TTC549 (cell line): ENCODE measurements at regions not wholly inside any gene's neighbourhood (a gene's known extent, or its start where the extent isn't known, plus 50 kb on each side); places are given as distances from the start of the nearest gene placed in this dataset.
"Not testable (repeated sequence)": the region's sequence is repeated elsewhere in the genome, so short reads cannot be mapped to it uniquely, and the experiment has no call there.

Source experiments
- FAIRE-seq: peaks from 2 replicates; lab custom pipeline; 2012; peaks lifted over from hg19 to GRCh38; lab: Jason Lieb, UNC

DNA sequence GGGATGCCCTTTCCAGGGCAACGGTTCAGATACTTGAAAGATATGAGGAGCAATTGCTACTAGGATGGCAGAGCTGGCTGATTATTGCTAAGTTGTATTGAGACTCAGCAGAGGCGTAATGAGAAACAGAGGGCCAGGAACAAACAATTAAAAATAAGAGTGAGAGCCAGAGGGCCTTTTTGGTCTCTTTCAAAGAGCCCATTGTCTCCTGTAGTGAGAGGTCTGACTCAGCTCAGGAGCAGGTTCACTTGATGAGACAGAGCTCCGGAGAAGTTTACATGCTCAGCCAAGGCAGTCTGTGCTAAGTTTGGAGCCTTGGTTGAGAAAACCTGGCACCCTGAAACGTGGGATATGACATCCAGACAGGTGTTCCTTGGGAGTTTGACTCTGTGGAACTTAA lies 303.9 kb upstream of the DLGAP1 start:
- no peak for FAIRE-seq

DNA sequence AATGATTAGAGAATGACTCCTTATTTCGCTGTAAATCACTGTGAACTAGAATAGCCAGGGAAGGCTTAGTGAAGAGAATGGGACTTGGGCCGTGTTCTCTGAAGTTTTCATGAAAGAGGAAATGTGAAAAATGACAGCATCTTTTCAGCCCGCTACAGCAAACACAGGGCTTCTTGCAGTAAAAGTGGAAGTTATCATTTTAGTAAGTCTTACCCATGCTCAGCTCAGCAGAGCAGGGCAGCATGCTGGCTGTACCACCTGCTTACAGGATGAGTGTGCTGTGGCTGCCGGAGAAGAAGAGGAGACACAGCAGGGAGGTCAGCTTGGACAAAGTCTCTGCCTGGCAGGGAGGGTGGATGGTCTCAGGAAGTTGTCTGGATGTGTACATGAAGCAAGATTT lies 300.7 kb upstream of the DLGAP1 start:
- no peak for FAIRE-seq

DNA sequence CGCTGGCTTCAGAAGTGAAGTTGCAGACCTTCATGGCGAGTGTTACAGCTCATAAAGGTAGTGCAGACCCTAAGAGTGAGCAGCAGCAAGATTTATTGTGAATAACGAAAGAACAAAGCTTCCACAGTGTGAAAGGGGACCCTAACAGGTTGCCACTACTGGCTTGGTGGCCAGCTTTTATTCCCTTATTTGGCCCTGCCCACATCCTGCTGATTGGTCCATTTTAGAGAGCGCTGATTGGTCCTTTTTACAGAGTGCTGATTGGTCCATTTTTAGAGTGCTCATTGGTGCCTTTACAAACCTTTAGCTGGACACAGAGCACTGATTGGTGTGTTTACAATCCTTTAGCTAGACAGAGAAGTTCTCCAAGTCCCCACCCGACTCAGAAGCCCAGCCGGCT lies 298.0 kb upstream of the DLGAP1 start:
- not testable (repeated sequence) for FAIRE-seq

DNA sequence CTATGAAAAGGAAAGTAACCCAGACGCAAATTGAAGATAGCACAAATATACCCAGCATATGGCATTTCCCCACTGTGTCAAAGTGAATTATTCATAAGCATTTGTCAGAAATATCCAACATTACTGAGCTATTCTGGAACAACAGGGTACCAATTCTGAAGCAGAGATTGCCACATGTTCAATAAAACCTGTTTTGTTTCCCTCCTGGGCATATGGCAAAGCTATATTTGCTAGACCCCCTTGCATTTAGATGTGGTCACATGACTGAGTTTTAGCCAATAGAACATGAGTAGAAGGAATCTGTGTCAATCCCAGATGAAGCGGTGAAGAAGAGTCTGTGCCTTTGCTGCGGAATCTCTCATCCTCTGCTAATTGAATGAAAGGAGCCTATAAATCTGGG lies 296.4 kb upstream of the DLGAP1 start:
- FAIRE-seq: no peak

DNA sequence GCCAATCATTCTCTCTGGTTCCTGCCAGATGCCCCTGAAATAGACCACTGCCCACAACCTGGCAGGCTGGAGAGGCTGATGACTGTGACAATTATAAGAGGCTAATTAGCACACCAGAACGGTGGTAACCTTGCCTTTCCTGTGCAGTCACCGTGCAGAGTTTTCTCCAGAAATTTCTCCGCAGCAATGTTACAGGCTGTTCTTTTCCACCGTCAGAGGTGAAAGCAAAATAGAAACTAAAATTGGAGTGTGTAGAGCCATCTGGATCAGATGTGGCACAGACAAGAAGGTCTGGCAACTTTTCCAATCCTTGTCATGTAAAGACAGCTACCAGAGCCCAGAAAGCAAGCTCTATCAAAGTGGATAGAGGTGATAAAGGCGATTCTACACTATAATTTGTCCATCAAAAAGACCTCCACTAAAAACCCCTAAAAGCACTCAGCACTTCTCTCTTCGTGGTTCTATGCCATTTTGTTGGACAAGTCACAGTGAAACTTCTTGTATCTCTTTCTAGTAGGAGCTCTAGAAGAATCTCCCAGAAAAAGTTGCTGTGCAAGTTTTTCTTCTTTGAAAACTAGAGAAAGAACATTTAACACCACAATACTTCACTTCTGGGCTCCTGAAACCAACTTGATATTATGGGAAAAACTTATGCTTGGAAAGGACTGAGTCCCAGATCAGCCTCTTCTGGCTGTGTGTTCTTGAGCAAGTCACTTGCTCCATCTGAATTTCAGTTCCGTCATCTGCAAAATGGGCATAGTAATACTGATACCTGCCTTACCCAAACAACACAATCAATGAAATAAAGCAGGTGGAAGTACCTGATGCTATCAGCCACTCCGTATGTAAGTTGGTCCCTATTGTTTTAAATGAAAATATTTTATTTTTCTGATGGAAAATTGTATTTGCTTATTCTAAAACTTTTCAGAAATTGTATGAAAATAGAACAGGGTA lies 295.6 kb upstream of the DLGAP1 start:
- FAIRE-seq: no peak

DNA sequence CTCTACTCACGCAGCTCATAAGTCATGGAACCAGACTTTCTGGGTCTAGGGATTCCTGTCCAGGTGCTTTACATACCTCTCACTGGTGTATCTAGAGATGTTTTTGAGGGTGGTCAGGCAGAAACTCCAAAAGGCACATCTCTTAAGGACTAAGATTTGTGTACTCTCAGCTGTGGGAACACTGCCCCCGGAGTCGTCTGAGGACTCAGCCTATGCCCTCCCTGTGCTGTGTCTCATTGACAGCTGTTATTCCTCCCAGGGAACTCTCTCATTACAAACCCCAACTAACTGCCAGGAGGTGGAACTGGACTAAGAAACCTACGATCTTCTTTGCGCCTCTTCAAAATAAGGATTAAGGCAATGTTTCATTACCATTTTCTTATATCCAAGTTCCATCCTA lies 293.9 kb upstream of the DLGAP1 start:
- no peak for FAIRE-seq

DNA sequence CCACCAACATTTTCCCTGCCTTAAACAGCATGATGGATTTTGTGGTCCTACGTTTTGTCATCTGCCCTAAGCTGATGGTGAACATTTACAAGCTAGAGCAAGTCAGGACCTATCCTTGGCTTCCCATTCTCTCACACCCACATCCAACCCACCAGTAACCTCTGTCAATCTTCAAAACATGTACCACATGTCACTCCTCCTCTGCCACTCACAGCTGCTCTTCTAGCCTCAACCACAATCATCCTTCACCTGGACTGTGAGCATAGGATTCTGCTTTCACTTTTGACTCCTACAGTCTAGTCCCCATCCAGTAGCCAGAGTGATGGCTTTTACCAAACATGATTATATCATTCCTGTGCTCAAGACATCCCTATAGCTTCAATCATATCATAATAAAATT lies 279.8 kb upstream of the DLGAP1 start:
- no peak for FAIRE-seq

DNA sequence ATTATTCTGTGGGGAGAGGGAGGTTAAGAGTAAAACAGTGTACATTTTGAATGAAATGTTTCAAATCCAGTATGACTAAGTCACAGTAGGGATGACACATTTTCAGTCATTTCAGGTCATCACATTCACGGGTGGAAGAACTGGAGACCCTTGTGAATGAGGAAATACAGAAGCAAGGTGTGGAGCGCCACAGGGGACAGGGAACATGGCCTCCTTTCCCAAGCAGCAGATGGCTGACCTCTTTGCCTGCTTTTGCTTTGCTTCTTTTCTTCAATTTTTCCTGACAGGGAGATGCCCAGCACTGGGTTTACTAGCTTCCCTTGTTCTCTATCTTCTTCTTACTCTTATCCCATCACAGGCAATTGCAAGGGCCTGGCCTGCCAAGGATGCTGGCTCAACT lies 278.9 kb upstream of the DLGAP1 start:
- no peak for FAIRE-seq

DNA sequence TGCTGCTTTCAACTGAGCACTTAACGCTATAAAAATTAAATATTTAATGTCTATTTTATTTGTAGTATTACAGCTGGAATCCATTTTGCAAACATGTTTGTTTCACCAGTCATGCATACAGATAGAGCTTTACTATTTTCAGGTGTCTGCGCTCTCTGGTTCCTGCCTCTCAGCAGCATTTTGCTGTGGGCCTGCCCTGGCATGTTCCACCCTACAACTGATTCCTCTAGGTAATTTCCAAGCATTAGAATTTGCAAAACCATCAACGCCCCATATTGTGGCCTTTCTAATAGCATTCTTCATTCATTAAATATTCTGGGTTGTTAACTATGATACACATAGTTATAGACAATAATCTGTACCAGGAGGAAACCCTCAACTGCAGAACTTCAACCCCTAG lies 266.4 kb upstream of the DLGAP1 start:
- FAIRE-seq: no peak

DNA sequence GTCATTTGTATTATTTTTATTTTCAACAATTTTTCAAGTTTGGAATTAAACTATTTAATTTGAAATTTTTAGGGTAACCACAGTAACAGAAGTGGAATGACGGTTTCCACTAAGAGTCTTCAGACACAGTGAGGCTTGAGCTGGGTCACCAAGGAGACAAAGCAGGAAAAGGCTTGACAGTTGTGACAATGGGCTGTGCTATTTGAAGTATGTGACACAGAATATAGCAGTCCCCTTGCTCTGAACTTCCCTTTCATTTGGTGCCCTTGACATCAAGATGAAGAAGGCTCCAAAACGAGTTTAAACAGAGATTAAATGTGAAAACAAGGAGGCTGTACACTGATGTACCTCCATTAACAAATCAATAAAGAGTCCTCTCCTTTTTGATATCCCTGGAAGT lies 265.4 kb upstream of the DLGAP1 start:
- FAIRE-seq: no peak

DNA sequence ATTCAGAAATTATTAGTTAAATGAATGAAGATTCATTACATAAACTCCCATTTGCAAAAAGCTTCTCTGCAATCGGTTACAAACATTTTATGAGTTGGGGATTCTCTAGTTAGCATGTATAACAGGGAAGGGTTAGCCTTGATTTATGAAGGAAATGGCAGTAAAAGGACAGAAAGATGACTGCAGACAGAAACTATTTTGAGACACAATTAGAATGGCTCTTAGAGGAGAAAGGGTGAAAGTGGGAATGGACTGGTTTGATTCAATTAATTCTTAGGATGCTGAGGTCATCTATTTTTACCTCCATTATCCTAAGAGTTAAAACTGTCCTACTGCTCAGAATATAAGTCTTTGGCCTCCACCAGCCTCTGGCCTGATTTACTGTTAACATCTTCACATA lies 250.8 kb upstream of the DLGAP1 start:
- no peak for FAIRE-seq

DNA sequence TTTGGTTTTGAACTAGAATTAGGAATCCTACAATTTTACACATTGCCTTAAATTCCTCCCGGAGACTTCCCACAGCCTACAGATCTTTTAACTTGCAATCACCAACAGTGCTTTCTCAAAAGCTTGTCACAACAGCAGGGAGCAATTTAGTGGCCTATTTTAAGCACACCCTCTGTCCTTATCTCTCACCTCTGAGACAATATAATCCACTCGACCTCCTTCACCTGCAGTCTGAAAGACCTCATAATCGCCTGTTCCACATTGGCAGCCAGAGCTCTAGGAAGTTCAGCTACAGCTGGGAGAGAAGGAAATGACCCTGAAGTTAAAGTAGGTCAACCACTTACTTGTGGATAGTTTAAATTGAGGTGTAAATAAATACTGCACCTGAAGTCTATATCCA lies 249.7 kb upstream of the DLGAP1 start:
- FAIRE-seq: no peak

DNA sequence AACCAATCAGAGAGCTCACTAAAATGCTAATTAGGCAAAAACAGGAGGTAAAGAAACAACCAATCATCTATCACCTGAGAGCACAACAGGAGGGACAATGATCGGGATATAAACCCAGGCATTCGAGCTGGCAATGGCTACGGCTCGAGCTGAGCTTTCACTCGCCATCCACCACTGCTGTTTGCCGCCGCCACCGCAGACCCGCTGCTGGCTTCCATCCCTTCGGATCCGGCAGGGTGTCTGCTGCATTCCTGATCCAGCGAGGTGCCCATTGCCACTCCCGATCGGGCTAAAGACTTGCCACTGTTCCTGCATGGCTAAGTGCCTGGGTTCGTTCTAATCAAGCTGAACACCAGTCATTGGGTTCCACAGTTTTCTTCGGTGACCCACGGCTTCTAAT lies 236.7 kb upstream of the DLGAP1 start:
- no peak for FAIRE-seq

DNA sequence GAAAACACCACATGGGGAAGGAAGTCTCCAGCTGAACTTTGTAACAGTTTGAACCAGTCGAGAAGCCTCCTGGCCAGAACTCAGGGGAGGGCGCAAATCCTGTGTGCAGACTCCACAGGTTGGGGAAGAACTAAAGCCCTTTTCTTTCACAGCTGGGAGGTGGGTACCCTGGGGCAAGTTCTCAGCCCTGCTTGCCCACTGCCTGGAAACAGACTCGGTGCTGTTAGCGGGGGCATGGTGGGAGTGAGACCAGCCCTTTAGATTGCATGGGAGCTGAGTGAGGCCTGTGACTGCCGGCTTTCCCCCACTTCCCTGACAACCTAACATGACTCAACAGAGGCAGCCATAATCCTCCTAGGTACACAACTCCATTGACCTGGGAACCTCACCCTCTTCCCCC lies 223.6 kb upstream of the DLGAP1 start:
- FAIRE-seq: not testable (repeated sequence)

DNA sequence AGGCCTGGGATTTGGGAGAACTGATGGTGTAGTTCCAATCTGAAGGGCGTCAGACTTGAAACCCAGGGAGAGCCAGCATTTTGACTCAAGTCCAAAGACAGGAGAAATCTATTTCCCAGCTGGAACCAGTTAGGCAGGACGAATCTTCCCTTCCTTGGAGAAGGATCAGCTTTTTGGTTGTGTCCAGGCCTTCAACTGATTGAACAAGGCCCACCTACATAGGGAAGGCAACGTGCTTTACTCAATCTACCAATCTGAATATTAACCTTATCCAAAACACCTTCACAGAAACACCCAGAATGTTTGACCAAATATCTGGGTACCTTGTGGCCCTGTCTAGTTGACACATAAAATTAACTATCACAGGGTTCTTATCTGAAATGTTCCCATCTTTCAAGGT lies 221.9 kb upstream of the DLGAP1 start:
- FAIRE-seq: no peak

DNA sequence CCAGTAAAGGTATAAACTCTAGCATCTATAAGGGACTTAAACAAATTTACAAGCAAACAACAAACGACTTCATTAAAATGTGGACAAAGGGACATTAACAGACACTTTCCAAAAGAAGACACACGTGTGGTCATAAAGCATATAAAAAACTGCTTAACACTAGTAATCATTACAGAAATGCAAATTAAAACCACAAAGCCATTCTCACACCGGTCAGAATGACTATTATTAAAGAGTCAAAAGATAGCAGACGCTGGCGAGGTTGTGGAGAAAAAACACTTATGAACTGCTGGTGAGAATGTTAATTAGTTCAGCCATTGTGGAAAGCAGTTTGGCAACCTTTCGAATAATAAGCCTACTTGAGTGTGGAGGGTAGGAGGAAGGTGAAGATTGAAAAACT lies 217.1 kb upstream of the DLGAP1 start:
- no peak for FAIRE-seq

DNA sequence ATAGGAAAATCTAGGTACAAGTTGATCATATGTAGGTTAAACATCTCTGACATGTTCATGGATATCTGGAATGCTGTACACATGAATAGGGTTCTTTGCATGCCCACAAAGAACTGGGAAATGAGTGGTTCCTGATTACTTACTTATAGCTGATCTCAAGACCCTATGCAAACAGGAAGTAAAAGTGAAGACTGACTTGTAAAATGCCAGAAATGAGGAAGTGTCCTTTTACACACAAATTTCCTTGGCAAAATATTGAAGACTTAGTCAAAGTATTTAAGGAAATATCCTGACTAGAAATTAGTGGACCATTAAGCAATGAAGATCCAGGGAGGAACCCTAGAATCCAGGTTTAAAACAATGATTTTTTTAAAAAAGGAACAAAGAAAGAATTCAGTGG lies 203.7 kb upstream of the DLGAP1 start:
- no peak for FAIRE-seq

DNA sequence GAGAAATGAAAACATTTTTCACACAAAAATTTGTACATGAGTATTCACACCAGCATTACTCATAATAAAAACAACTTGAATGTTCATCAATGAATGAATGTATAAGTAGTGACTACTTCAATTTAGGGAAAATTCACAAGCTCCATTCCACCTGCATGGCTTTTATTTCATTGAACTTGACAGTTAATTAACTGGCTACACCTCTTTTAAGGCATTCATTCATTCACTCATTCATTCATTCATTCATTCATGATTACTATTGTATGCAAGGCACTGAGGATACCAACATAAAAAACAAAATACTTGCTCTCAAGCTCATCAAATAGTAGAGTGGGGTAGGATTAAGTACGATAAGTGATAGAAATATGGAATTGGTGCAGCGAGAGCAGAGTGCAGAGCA lies 198.3 kb upstream of the DLGAP1 start:
- no peak for FAIRE-seq

DNA sequence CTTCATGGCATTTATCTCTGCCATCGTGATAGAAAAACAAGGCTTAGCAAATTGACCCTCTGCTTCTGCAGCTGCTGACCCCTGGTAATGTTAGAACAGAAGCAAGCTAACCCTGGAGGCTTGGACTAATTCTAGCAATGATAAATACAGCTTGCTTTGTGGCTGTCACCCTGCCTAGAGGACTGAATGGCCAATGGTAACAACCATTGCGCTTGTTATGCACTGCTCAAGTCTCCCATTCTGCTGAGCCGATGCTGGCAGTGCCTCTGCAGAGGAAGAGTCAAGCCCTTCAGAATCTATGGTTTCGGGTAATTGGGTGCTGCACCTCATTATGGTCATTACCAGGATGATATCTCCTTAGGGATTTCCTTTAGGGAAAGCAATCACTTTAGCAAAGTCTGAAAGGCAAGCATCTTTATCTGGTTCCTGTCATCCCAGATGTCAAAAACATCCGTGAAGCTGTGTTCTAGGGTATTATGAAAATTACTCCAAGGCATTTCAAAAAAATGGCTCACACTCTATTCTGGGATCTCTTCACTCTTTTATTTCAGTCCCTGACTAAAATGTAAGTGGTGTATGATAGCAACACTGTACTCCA lies 186.8 kb upstream of the DLGAP1 start:
- FAIRE-seq: no peak

DNA sequence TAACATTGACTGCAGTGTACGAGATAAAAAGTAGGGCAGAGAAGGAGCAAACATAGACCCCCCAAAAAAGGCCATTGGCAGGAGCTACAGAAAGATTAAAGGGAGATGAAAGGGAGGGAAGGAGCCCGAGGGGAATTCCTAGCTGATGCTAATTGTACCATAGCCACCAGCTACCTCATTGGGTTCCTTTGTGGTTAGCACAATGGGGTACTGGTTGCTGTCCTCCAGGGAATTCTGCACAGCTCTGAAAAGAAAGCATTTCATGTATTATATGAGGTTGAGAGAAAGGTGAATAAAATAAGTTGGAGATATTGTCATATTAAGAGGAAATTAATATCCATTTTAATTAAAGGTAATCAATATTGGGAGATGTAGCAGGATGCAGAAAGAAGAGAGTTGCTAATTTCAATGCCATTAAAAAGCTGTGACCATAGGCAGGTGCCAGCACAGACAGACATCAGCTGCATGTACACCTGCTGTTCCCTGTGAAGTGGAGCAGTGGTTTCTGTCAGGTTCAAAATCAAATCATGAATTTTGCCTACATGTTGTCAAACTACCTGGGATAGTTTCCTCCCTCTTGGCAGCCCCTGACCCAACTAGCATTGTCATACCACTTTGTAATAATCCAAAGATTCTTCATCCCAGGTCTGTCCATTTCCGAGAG lies 185.4 kb upstream of the DLGAP1 start:
- no peak for FAIRE-seq

DNA sequence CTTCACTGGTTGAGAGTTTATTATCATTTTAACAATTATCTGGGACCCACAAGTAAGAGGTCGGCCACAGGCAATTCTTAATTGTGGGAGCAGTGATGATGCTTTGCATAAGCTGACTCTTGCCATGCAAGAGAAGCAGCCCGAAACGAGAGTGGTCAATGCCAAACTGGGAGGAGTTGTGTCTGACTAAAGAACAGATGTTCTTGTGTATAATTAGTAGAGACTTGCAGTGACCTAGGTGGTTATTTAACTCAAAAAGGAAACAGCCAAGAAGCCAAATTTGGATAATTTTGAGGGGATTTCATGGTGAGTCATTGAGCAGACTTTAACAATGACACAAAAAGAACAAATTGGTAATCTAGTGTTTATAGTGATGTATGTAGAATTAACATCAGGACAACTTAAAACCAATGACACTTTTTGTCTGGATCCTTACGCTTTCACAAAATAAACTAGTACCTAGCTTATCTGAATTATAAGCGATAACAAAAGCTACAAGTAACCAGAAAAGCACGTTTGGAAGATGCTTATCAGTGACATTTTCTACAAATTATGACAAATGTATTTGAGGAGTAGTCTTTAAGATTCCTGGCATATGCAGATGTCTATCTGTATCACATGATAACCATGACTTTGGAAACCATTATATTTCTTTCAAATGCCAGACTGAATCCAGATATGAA lies 184.7 kb upstream of the DLGAP1 start:
- no peak for FAIRE-seq

DNA sequence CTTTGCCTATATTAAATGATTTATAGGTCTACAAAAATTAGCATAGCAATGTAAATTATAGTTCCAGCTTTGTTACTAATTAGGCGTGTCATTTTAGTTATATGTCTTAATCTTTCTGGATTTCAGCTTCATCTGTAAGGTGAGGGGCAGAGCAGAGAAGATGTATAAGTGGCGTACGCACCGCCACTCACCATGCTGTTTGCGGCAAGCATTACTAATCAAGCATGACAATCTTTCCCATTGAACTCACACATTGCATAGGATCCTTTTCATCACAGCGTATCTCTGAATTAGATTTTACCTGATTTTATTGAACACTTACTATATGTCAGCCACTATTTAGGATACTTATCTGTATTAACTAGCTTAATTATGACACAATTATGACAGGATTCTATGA lies 183.6 kb upstream of the DLGAP1 start:
- FAIRE-seq: no peak

DNA sequence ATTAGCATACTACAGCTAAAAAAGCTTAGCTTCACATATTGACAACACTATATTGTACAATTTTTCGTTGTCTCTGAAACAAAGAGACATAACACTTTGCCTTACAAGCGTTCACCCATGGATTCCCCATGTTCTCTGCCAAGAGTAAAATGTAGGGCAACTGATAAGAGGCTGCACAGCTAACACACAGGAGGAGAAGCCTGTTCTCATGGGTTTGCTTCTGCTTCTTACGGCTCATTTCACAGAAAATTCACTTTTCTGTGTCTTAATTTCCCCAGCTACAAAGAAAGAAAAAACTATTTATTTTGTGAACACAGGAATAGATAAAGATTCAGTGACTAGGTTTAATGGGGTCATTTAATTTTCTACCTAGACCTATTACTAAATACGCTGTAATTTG lies 182.8 kb upstream of the DLGAP1 start:
- no peak for FAIRE-seq
